Thyroid gland (tissue), 4 donors: ENCODE measurements at regions not wholly inside any gene's neighbourhood (a gene's known extent, or its start where the extent isn't known, plus 50 kb on each side); places are given as distances from the start of the nearest gene placed in this dataset.

Source experiments
- DNase-seq, 2 donors: peaks; one replicate each; pipeline ENCODE4 v3.0.0-alpha.2; 2019
- H3K27ac ChIP-seq, 3 donors: fragments of 200-600 bp; sonication (generic); 1 replicate in 2 of 3; 2 replicates in 1 of 3; pipeline ENCODE4 v1.5.1; 2016 to 2019; ENCODE audit warnings: mild to moderate bottlenecking in 1 of 3, moderate library complexity in 1 of 3
- H3K27me3 ChIP-seq: fragments of 200-600 bp; sonication (generic); one replicate; pipeline ENCODE4 v1.5.1; 2019
- H3K36me3 ChIP-seq, 2 donors: fragments of 200-600 bp; sonication (generic); one replicate each; pipeline ENCODE4 v1.5.1; 2016 to 2019
- H3K4me1 ChIP-seq, 2 donors: fragments of 200-600 bp; sonication (generic); one replicate each; pipeline ENCODE4 v1.5.1; 2017 to 2019
- H3K4me3 ChIP-seq, 3 donors: fragments of 200-600 bp; sonication (generic); replicated peaks in 1 of 3; 1 replicate in 2 of 3; 2 replicates in 1 of 3; pipeline ENCODE4 v1.5.1; 2016; ENCODE audit warnings: mild to moderate bottlenecking in 1 of 3
- H3K9me3 ChIP-seq: fragments of 200-600 bp; sonication (generic); one replicate; pipeline ENCODE4 v1.5.1; 2017
- POLR2A ChIP-seq, 2 donors: fragments of 450-650 bp; IDR thresholded peaks; one replicate each; pipeline ENCODE4 v1.6.1; 2017; ENCODE audit warnings: antibody characterized with exemption in 2 of 2, mild to moderate bottlenecking in 2 of 2, moderate library complexity in 1 of 2
- WGBS, 2 donors: methylation state at CpG; one replicate each; pipeline ENCODE4 v1.1.5; 2017; 5-methylcytosine and 5-hydroxymethylcytosine counted together
- intact Hi-C: fragments of 100-400 bp; cut with DNase I; formaldehyde crosslinking; loops from one replicate; pipeline ENCODE4 v1.15.1; 2023
- TF ChIP-seq, protein P1 (sequence below), 6 experiments: fragments of 200-600 bp in 3 of 6; fragments of 450-650 bp in 3 of 6; sonication (generic) in 3 of 6; IDR thresholded peaks; one replicate each; pipeline ENCODE4 v1.5.1; 2016 to 2019; ENCODE audit warnings: antibody characterized with exemption in 6 of 6, mild to moderate bottlenecking in 2 of 6, inconsistent platforms in 1 of 6, moderate library complexity in 1 of 6

- intact Hi-C loops, result no loop called here
- 74 to 77% methylated on average over 6 of the region's 6 CpGs for WGBS, 2 donors
- H3K36me3 ChIP-seq, result no peaks in the 10 kb centered on the region
Observed at GRCh38 chr13:30560212-30560611, 57.5 kb upstream of the USPL1 start.

GRCh38 chr13:30561511-30561910 is 56.2 kb upstream of the USPL1 start:
- no peaks in the 10 kb centered on the region for H3K27me3 ChIP-seq
- no peaks in the 10 kb centered on the region for H3K4me1 ChIP-seq
- TF ChIP-seq POLR2A (IDR thresholded peaks at IDR 0.05), result no peak
- TF ChIP-seq, protein P1, sequence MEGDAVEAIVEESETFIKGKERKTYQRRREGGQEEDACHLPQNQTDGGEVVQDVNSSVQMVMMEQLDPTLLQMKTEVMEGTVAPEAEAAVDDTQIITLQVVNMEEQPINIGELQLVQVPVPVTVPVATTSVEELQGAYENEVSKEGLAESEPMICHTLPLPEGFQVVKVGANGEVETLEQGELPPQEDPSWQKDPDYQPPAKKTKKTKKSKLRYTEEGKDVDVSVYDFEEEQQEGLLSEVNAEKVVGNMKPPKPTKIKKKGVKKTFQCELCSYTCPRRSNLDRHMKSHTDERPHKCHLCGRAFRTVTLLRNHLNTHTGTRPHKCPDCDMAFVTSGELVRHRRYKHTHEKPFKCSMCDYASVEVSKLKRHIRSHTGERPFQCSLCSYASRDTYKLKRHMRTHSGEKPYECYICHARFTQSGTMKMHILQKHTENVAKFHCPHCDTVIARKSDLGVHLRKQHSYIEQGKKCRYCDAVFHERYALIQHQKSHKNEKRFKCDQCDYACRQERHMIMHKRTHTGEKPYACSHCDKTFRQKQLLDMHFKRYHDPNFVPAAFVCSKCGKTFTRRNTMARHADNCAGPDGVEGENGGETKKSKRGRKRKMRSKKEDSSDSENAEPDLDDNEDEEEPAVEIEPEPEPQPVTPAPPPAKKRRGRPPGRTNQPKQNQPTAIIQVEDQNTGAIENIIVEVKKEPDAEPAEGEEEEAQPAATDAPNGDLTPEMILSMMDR (IDR thresholded peaks at IDR 0.05), result no peak
- no peak for DNase-seq
- H3K36me3 ChIP-seq, result no peaks in the 10 kb centered on the region
- no peak overlapping the region for H3K27ac ChIP-seq
- H3K9me3 ChIP-seq, result no peaks in the 10 kb centered on the region
- intact Hi-C loops, result no loop called here
- WGBS, 2 donors, result 91 to 93% methylated on average over 4 of the region's 4 CpGs
- H3K4me3 ChIP-seq, result no peak overlapping the region

More at GRCh38 chr13:30560212-30560611, 57.5 kb upstream of the USPL1 start:
- Histone ChIP-seq H3K27ac (no peak overlapping the region), H3K9me3 (no peaks in the 10 kb centered on the region), H3K4me1 (no peaks in the 10 kb centered on the region), H3K27me3 (no peaks in the 10 kb centered on the region), H3K4me3 (no peak overlapping the region)
- no peak for DNase-seq
- TF ChIP-seq, protein P1 (IDR thresholded peaks at IDR 0.05), result no peak
- no peak for TF ChIP-seq POLR2A (IDR thresholded peaks at IDR 0.05)

- WGBS, 2 donors, result 91 to 94% methylated on average over 2 of the region's 2 CpGs
- H3K36me3 ChIP-seq, result no peaks in the 10 kb centered on the region
- DNase-seq, result no peak
- intact Hi-C loops, result no loop called here
- no peaks in the 10 kb centered on the region for H3K4me1 ChIP-seq
- TF ChIP-seq POLR2A (IDR thresholded peaks at IDR 0.05), result no peak
- TF ChIP-seq, protein P1 (IDR thresholded peaks at IDR 0.05), result no peak
- no peaks in the 10 kb centered on the region for H3K9me3 ChIP-seq
- no peak overlapping the region for H3K27ac ChIP-seq
- H3K27me3 ChIP-seq, result no peaks in the 10 kb centered on the region
- no peak overlapping the region for H3K4me3 ChIP-seq
Observed at GRCh38 chr13:30564489-30564888, 53.2 kb upstream of the USPL1 start.

- no peak overlapping the region for H3K27ac ChIP-seq
- no peak overlapping the region for H3K4me3 ChIP-seq
- H3K9me3 ChIP-seq, result no peaks in the 10 kb centered on the region
- 73 to 89% methylated on average over 1 of the region's 1 CpG for WGBS, 2 donors
- no peaks in the 10 kb centered on the region for H3K4me1 ChIP-seq
- TF ChIP-seq, protein P1 (IDR thresholded peaks at IDR 0.05), result no peak
- no peak for TF ChIP-seq POLR2A (IDR thresholded peaks at IDR 0.05)
- H3K27me3 ChIP-seq, result no peaks in the 10 kb centered on the region
- intact Hi-C loops, result no loop called here
- no peak for DNase-seq
- no peaks in the 10 kb centered on the region for H3K36me3 ChIP-seq
Observed at GRCh38 chr13:30565658-30566057, 52.1 kb upstream of the USPL1 start.

DNA sequence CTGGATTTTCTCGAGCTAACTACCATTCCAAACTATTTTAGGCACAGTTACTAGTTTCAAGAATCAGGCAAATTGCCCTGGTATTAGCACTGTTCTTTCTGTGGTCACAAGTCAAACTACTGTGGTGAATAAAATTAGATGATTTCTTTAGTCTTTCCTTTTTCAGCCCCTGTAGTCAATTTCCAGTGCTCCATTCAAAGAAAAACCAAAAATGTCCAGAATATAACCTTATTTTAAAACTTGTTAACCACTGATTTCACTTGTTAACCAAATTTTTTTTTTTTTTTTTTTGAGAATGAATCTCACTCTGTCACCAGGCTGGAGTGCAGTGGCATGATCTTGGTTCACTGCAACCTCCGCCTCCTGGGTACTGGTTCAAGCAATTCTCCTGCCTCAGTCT is 50.6 kb upstream of the USPL1 start:
- Histone ChIP-seq H3K4me1 (peaks cover 0 to 3% of the 10 kb centered on the region in 2 donors), H3K27ac (no peak overlapping the region), H3K4me3 (no peak overlapping the region), H3K36me3 (no peaks in the 10 kb centered on the region), H3K27me3 (no peaks in the 10 kb centered on the region), H3K9me3 (no peaks in the 10 kb centered on the region)
- intact Hi-C loops, result no loop called here
- WGBS, 2 donors, result 79 to 92% methylated on average over 2 of the region's 2 CpGs
- TF ChIP-seq POLR2A (IDR thresholded peaks at IDR 0.05), result no peak
- TF ChIP-seq, protein P1 (IDR thresholded peaks at IDR 0.05), result no peak
- DNase-seq, result no peak
